GM06990 (cell line): ENCODE measurements at regions not wholly inside any gene's neighbourhood (a gene's known extent, or its start where the extent isn't known, plus 50 kb on each side); places are given as distances from the start of the nearest gene placed in this dataset.

Experiments
- DNase-seq: peaks from one replicate; pipeline ENCODE4 v3.0.0-alpha.2; 2011; ENCODE audit not compliant: insufficient read length; ENCODE audit errors: extremely low read depth
- H3K27me3 ChIP-seq: replicated peaks from 2 replicates; pipeline ENCODE4 v1.6.0; 2011; ENCODE audit warnings: low read length; ENCODE audit not compliant: control insufficient read depth, insufficient read depth
- H3K36me3 ChIP-seq: 2 replicates; pipeline ENCODE4 v1.5.1; 2011; ENCODE audit warnings: low read length; ENCODE audit not compliant: control insufficient read depth, insufficient read depth
- H3K4me3 ChIP-seq: replicated peaks from 2 replicates; pipeline ENCODE4 v1.5.1; 2011; ENCODE audit warnings: low read depth, mild to moderate bottlenecking, control low read depth, low read length
- CTCF ChIP-seq: IDR thresholded peaks from 2 replicates; pipeline ENCODE4 v1.5.1; 2011; ENCODE audit warnings: low read length, control low read depth, mild to moderate bottlenecking, inconsistent platforms; ENCODE audit not compliant: insufficient read depth, poor library complexity, severe bottlenecking

DNA sequence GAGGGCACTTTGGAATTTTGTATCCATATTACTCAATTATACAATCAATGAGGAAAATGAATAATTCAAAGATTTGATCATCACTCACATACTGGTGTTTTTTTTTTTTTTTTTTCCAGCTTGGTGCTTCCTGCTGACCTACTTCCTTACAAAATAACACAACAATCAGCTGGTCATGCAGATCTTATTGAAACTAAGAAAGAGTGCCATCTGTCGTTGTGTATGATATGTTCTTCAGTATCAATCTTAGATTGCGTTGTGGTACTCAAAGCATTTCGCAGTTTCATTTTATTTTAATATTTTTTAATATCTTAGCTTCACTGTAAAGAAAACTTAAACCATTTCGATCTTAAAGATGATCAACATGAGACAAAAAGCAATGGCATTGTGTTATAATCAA lies 155.6 kb downstream of the OGFRL1 start:
- no peaks in the 10 kb centered on the region for H3K27me3 ChIP-seq
- no peak for TF ChIP-seq CTCF
- H3K4me3 ChIP-seq = no peak overlapping the region
- no peaks in the 10 kb centered on the region for H3K36me3 ChIP-seq
- no peak for DNase-seq

DNA sequence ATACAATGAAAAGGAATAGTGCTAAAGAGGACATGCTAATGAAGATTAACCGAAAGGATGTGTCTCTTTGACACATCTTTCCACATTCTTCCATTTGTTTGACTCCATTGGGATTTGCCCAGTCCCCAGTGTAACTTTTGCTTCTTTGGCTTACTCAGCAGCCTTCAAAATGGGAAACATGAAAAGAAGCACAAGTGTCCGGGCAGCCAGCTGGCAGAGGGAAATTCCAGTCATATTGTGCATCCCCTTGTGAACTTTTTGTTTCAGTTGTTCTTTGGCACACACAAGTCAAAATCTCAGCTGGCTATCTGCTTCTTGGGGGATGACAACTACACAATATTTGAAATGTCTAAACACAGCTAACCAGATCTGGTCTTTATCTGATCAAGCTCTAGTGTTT lies 157.4 kb downstream of the OGFRL1 start:
- H3K36me3 ChIP-seq = no peaks in the 10 kb centered on the region
- H3K4me3 ChIP-seq = no peak overlapping the region
- no peak for TF ChIP-seq CTCF
- no peaks in the 10 kb centered on the region for H3K27me3 ChIP-seq
- DNase-seq = no peak

DNA sequence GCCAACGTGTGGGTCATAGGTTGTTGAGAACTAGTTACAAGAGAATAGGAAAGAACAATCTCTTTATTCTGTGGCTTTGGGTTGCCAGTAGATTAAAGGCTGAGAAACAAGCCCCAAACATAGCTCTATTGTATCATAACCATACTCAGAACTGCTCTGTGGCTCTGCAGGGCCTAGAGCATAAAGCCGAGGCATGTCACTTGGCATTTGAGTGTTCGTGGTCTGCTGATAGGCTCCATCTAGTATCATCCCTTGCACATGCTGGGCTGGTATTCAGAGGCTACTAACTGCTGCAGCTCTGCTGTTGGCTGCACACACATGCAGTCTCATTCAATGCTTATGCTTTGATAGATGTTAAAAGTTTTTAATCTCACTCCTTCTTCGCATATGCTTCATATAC lies 157.9 kb downstream of the OGFRL1 start:
- Histone ChIP-seq H3K36me3 (no peaks in the 10 kb centered on the region), H3K4me3 (no peak overlapping the region), H3K27me3 (no peaks in the 10 kb centered on the region)
- no peak for TF ChIP-seq CTCF
- DNase-seq = no peak

- Histone ChIP-seq H3K27me3 (no peaks in the 10 kb centered on the region), H3K4me3 (no peak overlapping the region), H3K36me3 (no peaks in the 10 kb centered on the region)
- TF ChIP-seq CTCF = no peak
- no peak for DNase-seq
These were observed 164.2 kb downstream of the OGFRL1 start for GRCh38 chr6:71452697-71453370.

GRCh38 chr6:71453371-71453706 lies 164.7 kb downstream of the OGFRL1 start:
- Histone ChIP-seq H3K36me3 (no peaks in the 10 kb centered on the region), H3K4me3 (no peak overlapping the region), H3K27me3 (no peaks in the 10 kb centered on the region)
- no peak for TF ChIP-seq CTCF
- no peak for DNase-seq

DNA sequence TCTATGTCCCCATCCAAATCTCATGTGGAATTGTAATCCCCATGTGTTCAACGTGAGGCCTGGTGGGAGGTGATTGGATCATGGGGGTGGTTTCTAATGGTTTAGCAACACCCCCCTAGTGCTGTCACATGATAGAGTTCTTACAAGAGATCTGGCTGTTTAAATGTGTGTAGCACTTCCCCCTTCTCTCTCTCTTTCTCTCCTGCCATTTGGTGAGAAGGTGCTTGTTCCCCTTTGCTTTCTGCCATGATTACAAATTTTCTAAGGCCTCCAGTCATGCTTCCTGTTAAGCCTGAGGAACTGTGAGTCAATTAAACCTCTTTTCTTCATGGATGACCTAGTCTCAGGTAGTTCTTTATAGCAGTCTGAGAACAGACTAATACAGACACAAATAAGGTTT lies 165.4 kb downstream of the OGFRL1 start:
- DNase-seq = no peak
- Histone ChIP-seq H3K36me3 (no peaks in the 10 kb centered on the region), H3K27me3 (no peaks in the 10 kb centered on the region), H3K4me3 (no peak overlapping the region)
- no peak for TF ChIP-seq CTCF
